GM19025 (cell line): ENCODE measurements at regions not wholly inside any gene's neighbourhood (a gene's known extent, or its start where the extent isn't known, plus 50 kb on each side); places are given as distances from the start of the nearest gene placed in this dataset.
A peak's percentile ranks its signal among the peaks of the same experiment; 100 is the strongest.
"Not testable (repeated sequence)": the region's sequence is repeated elsewhere in the genome, so short reads cannot be mapped to it uniquely, and the experiment has no call there.

Source experiments
- ATAC-seq: cut with Tn5 transposase; IDR thresholded peaks from one replicate; pipeline ENCODE4 v1.9.1; 2021; ENCODE audit warnings: mild to moderate bottlenecking, low read depth, moderate library complexity; ENCODE audit not compliant: unreplicated experiment

DNA sequence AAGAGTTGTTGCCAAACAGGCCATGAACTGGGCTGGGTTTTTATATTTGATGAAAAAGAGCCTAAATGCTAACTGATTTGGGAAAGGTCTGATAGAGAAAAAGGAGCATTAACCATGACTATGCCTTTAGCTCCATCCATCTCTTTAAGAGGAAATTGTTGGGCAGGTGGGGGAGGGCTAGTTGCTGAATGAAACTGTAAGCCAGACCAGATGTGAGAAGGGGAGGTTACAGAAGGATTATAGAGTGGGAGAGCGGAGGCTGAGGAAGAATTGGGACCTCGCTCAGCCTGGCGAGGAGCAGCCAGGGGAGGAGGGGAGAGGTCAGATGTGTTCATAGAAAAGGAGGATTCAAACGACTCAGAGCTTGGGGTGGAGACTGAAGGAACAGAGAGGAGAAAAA is 74.9 kb upstream of the OTUD4 start:
- ATAC-seq: not testable (repeated sequence)

DNA sequence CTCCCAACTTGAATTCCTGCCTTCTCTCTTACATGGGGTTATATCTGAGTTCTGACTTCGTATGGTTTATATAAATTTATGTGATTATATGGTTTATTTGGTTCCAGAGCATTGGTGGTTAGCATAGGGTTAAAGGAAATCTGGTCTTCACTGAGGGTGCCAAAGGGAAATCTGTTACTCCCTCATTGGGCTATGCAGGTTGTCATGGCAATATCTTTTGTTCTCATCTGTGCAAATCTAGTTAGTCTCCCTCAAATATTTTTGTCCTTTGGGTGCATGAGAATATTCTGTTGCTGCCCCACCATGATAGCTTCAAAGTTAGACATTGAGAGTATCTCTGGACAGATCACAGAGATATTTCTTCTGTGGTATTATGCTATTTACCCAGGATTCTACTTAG is 71.8 kb upstream of the OTUD4 start:
- ATAC-seq: no peak

DNA sequence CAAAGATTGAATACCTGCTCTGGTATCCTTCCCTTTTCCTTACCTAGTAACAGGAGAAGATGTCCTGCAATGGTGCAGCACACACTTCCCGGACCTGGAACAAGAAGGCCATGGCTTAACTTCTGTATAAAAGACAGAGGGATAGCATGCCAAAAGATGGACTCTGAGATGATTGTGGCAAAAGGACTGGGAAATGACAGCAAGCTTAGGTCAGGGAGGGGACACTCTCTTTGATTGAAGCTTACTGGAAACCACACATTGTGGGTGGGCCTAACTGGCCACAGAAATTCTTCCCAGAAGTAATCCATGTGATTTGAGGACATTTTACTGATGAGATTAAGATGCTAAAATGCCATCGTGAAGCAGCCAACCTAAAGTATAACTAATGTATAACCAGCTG is 71.0 kb upstream of the OTUD4 start:
- ATAC-seq: no peak

DNA sequence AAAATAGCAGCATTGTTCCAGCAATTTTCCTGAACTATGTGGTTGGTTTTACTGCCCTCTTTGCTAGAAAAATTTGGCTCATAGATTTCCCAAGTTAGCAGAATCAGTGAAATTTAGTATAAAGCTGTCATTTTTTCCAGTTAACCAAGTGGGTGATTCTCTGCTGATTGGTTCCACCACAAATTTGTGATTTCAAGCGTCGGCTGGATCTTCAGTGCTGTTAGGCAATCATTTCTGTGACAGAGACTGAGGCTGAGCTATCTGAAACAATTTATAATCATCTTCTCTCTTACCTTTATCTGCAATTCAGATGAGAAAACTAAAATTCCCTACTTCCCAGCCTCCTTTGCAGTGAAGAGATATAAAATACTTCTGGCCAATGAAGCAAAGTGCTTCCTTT is 68.6 kb upstream of the OTUD4 start:
- no peak for ATAC-seq

DNA sequence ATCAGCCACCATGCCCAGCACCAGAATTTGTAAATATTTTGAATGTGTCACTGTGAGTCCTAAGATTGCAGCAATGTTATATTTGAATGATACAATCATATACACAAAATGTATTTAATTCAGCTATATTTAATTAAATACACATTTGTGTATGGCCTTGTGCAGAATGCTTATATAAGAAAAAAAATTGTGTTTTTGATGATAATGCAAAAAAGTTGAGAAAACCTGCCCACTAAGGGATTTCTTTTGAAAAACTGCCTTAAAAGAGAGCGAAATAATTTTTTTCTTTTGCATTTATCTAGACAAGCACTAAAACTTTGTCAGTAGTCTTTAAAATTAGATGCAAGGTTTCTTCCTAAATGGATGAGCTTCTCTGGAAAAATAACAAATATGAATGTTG is 68.1 kb upstream of the OTUD4 start:
- ATAC-seq: no peak

DNA sequence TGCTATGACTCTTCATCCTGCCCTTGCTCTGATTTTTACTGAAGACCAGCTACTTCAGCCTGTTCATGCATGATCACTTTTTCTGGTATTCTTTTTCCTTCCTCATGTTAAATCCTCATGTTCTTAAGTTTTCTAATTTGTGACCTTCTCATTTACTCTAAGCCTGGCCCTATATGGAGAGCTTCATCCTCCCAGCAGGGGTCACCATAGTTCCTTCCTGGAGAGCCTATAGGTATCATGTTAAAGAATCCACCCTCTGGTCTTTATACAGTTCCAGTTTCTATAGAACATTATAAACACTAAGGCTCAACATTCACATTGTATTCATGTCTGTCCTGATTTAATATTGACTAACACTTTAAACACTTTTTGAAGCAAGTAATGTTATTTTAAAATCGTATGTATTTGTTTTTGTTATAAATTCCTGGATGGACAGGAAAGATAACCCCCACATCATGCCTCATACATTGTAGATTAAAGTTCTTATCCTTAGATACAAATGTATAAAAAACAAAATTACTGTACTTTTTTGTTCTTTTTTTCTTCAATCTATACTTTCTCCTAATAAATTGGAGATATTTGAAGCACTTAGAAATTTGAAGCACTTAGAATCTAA is 53.8 kb upstream of the OTUD4 start:
- peak; percentile 92 for ATAC-seq

DNA sequence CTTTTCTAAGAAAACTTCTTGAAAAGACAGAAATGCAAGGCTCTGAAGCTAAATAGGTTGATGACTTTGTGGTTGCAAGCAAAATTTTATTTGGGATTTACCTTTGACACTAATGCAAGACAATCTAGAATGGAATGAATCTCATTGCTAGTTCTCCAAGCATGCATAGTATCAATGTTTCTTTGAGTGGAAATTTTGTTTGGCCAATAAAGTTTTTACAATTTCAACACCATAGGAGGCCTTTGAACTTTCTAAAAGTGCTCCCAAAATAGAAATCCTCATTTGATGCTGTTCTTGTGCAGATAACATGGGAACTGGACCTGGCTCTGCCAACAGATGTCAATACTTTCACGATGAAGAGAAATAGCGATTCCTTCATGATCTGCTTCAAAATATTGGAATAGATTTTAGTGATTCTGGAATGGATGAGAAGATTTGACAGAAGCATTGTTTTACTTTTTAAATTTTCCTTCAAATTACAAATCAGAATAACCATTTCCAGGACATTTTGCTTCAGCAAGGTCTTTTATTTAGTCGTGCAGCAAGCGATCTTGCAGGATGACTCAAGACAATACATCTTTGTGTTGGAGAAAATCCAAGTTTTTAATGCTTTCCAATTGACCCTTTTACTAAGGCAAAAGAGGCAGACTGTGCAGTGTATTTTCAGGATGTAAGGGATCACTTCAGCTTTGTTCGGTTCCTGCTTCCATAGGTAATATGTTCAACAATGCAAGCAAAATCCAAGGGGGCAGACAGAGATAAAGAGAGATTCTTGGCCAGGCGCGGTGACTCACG is 51.7 kb upstream of the OTUD4 start:
- ATAC-seq: no peak

DNA sequence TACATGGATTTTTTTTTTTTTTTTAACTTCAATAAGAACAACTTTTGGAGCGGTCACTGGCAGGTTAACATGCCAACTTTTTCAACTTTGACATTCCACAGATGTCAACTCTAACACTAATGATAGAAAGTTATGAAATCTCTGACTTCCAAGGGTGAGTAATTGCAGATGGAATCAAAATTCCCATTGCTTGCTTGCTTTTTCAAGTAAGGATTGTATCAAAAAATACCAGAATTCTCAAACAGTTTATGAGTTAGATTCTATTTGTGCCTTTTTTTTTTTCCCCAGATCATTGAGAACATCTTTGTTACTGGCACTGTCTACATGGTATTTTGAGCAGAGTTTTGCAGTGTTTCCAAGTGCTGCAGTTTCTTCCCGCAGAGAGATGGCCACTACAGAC is 50.3 kb upstream of the OTUD4 start:
- ATAC-seq: no peak
